Endothelial cell of umbilical vein (primary cell): ENCODE measurements at regions not wholly inside any gene's neighbourhood (a gene's known extent, or its start where the extent isn't known, plus 50 kb on each side); places are given as distances from the start of the nearest gene placed in this dataset.

ENCODE experiments used
- BruUV-seq: library from RNA; stranded (reverse); fragments of 400-500 nt; replicated peaks from 2 replicates; lab custom pipeline; 2021; lab: Mats Ljungman, UMichigan
- CTCF ChIA-PET: fragments of 300-600, 350-600 bp; sonication (Branson Sonifier 250); formaldehyde crosslinking; loops from one replicate; lab custom pipeline; 2021; ENCODE audit warnings: antibody characterized with exemption, inconsistent platforms; lab: Charles Lee
- POLR2A ChIA-PET: fragments of 300-600, 350-600 bp; sonication (Branson Sonifier 250); formaldehyde crosslinking; loops from one replicate; lab custom pipeline; 2021; ENCODE audit warnings: antibody characterized with exemption, inconsistent platforms; lab: Charles Lee
- DNase-seq: peaks from one replicate; pipeline ENCODE4 v3.0.0-alpha.2; 2011; ENCODE audit warnings: low read depth, low spot score
- FAIRE-seq: peaks from 2 replicates; lab custom pipeline; 2011; peaks lifted over from hg19 to GRCh38; lab: Jason Lieb, UNC
- H2AFZ ChIP-seq: 2 replicates; pipeline ENCODE4 v1.6.0; 2012; ENCODE audit warnings: low read depth, low read length, control low read depth, inconsistent platforms
- H3K27ac ChIP-seq: 2 replicates; pipeline ENCODE4 v1.5.1; 2011; ENCODE audit warnings: low read depth, mild to moderate bottlenecking, control low read depth, low read length, moderate library complexity; ENCODE audit not compliant: insufficient read depth
- H3K27me3 ChIP-seq, 2 experiments: 2 replicates each; pipeline versions ENCODE4 v1.6.0 to v1.6.1; 2011; ENCODE audit warnings: low read length in 2 of 2, mixed read lengths in 1 of 2; ENCODE audit not compliant: control insufficient read depth in 2 of 2, insufficient read depth in 2 of 2
- H3K36me3 ChIP-seq, 2 experiments: 2 replicates in 1 of 2; 3 replicates in 1 of 2; pipeline ENCODE4 v1.5.1; 2011; ENCODE audit warnings: low read length in 2 of 2, mild to moderate bottlenecking in 1 of 2, moderate library complexity in 1 of 2; ENCODE audit not compliant: control insufficient read depth in 2 of 2, insufficient read depth in 2 of 2; ENCODE audit errors: extremely low read depth in 1 of 2
- H3K4me1 ChIP-seq: 3 replicates; pipeline ENCODE4 v1.5.1; 2011; ENCODE audit warnings: mild to moderate bottlenecking, low read length; ENCODE audit not compliant: control insufficient read depth, insufficient read depth; ENCODE audit errors: extremely low read depth
- H3K4me2 ChIP-seq: 2 replicates; pipeline ENCODE4 v1.6.1; 2011; ENCODE audit warnings: low read length, control low read depth, mixed read lengths; ENCODE audit not compliant: insufficient read depth
- H3K4me3 ChIP-seq, 3 experiments: fragments of 200-600 bp in 1 of 3; sonication (generic), shearing (Covaris generic) in 1 of 3; replicated peaks in 1 of 3; 2 replicates each; pipeline ENCODE4 v1.5.1; 2011 to 2016; ENCODE audit warnings: control low read depth in 3 of 3, low read length in 3 of 3, mild to moderate bottlenecking in 2 of 3, inconsistent platforms in 1 of 3, low read depth in 1 of 3, moderate library complexity in 1 of 3; ENCODE audit not compliant: insufficient read depth in 1 of 3
- H3K79me2 ChIP-seq: 2 replicates; pipeline ENCODE4 v1.6.0; 2012; ENCODE audit warnings: low read length, inconsistent platforms; ENCODE audit not compliant: control insufficient read depth, insufficient read depth
- H3K9ac ChIP-seq: replicated peaks from 2 replicates; pipeline ENCODE3; 2011; ENCODE audit warnings: low read length, control low read depth; ENCODE audit not compliant: insufficient read depth; ENCODE audit errors: extremely low read depth
- H3K9me1 ChIP-seq: replicated peaks from 3 replicates; pipeline ENCODE4 v1.6.0; 2011; ENCODE audit warnings: mild to moderate bottlenecking, low read length; ENCODE audit not compliant: control insufficient read depth, insufficient read depth; ENCODE audit errors: extremely low read depth
- H3K9me3 ChIP-seq: replicated peaks from 2 replicates; pipeline ENCODE4 v1.5.1; 2012; ENCODE audit warnings: low read length, inconsistent platforms; ENCODE audit not compliant: control insufficient read depth, insufficient read depth
- H4K20me1 ChIP-seq: replicated peaks from 2 replicates; pipeline ENCODE3; 2011; ENCODE audit warnings: mild to moderate bottlenecking, low read length; ENCODE audit not compliant: control insufficient read depth, insufficient read depth; ENCODE audit errors: extremely low read depth
- CTCF ChIP-seq, 2 donors: IDR thresholded peaks; 1 replicate in 1 of 2; 2 replicates in 1 of 2; pipeline ENCODE4 v1.5.1; 2011; ENCODE audit warnings: low read length in 2 of 2, mild to moderate bottlenecking in 2 of 2, moderate library complexity in 2 of 2, control low read depth in 1 of 2, inconsistent platforms in 1 of 2, low read depth in 1 of 2; ENCODE audit not compliant: insufficient read depth in 1 of 2; ENCODE audit errors: extremely low read depth in 1 of 2
- EZH2 ChIP-seq: IDR thresholded peaks from 2 replicates; pipeline ENCODE4 v1.6.1; 2012; ENCODE audit warnings: borderline replicate concordance, low read depth, mild to moderate bottlenecking, moderate library complexity, low read length, inconsistent platforms; ENCODE audit not compliant: severe bottlenecking
- FOS ChIP-seq: IDR thresholded peaks from 2 replicates; pipeline ENCODE4 v1.6.1; 2011; ENCODE audit warnings: mild to moderate bottlenecking, low read length, moderate library complexity, borderline replicate concordance; ENCODE audit not compliant: insufficient read depth
- GATA2 ChIP-seq: IDR thresholded peaks from 2 replicates; pipeline ENCODE4 v1.7.0; 2011; ENCODE audit warnings: low read depth, mild to moderate bottlenecking, moderate library complexity, mixed read lengths, low read length; ENCODE audit not compliant: insufficient read length, insufficient read depth
- JUN ChIP-seq: IDR thresholded peaks from 2 replicates; pipeline ENCODE4 v1.6.1; 2011; ENCODE audit warnings: borderline replicate concordance, low read depth; ENCODE audit not compliant: insufficient read length, insufficient read depth
- MAX ChIP-seq: IDR thresholded peaks from 2 replicates; pipeline ENCODE4 v1.6.1; 2011; ENCODE audit not compliant: insufficient read depth, insufficient read length
- MYC ChIP-seq: IDR thresholded peaks from one replicate; pipeline ENCODE4 v1.6.1; 2011; ENCODE audit warnings: mild to moderate bottlenecking, low read depth, low read length
- POLR2A ChIP-seq: IDR thresholded peaks from 2 replicates; pipeline ENCODE4 v1.6.1; 2012; ENCODE audit warnings: low read depth, mild to moderate bottlenecking, control low read depth, low read length
- POLR2AphosphoS5 ChIP-seq: IDR thresholded peaks from 2 replicates; pipeline ENCODE4 v1.6.1; 2012; ENCODE audit warnings: low read depth, mild to moderate bottlenecking, control low read depth, low read length, moderate library complexity; ENCODE audit not compliant: insufficient read depth
- dilution Hi-C: fragments of 300-500 bp; cut with MboI; formaldehyde crosslinking; loops from one replicate; pipeline ENCODE4 v1.15.0; 2019; ENCODE audit warnings: low sequenced_read_pairs; ENCODE audit not compliant: extremely low pct_ligation_motif_present
- intact Hi-C: fragments of 100-400 bp; cut with micrococcal nuclease; formaldehyde crosslinking; loops from one replicate; pipeline ENCODE4 v1.10.0; 2022

GRCh38 chr6:11855743-11856142, 77.1 kb upstream of the ADTRP start:
- CTCF ChIA-PET = no interaction called here
- POLR2A ChIA-PET = no interaction called here

More at GRCh38 chr6:11855743-11856142, 77.1 kb upstream of the ADTRP start:
- Histone ChIP-seq H4K20me1 (no peaks in the 10 kb centered on the region), H3K4me2 (no peak overlapping the region), H3K27ac (no peak overlapping the region), H3K9me1 (no peaks in the 10 kb centered on the region), H3K4me3 (no peak overlapping the region), H2AFZ (no peak overlapping the region), H3K9me3 (no peaks in the 10 kb centered on the region), H3K27me3 (peaks cover 0 to 3% of the 10 kb centered on the region in 2 experiments), H3K4me1 (no peaks in the 10 kb centered on the region), H3K36me3 (no peaks in the 10 kb centered on the region), H3K9ac (no peak overlapping the region), H3K79me2 (no peaks in the 10 kb centered on the region)
- dilution Hi-C loops = no loop called here
- intact Hi-C loops = no loop called here
- TF ChIP-seq MYC (no peak), POLR2AphosphoS5 (no peak), GATA2 (no peak), FOS (no peak), EZH2 (no peak), CTCF (IDR thresholded peaks at IDR 0.05; ENCODE audit: extremely low read depth in 1 of 2, insufficient read depth in 1 of 2, low read depth in 1 of 2, low read length in 2 of 2) (no peak), POLR2A (no peak), MAX (no peak), JUN (no peak)
- FAIRE-seq = no peak
- DNase-seq = no peak
- BruUV-seq = no TSS peak
